ENCODE measurements at regions not wholly inside any gene's neighbourhood (a gene's known extent, or its start where the extent isn't known, plus 50 kb on each side); places are given as distances from the start of the nearest gene placed in this dataset.

DNA sequence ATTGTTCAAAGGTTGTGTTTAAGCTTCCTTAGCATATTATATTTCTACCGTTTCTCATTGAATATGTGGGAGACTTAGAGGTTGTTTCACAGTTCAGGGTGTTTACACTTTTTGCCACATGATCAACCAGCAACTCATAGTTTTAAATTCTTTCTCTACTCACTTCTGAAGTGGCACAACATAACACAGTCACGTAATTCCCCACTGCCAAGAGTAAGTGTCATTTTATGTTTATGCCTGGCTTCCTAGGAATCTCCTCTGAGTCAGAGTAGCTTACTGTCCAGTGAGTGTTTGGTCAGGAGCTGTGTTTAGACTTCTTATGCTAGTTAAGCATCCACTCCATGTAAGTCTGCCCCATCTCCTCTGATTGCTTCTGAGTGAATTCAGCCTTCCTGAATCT lies 520.8 kb upstream of the KIRREL3 start:
- no peak for TF ChIP-seq POLR2AphosphoS5 (IDR thresholded peaks at IDR 0.05; ENCODE audit: low read depth)
- TF ChIP-seq, protein P1, sequence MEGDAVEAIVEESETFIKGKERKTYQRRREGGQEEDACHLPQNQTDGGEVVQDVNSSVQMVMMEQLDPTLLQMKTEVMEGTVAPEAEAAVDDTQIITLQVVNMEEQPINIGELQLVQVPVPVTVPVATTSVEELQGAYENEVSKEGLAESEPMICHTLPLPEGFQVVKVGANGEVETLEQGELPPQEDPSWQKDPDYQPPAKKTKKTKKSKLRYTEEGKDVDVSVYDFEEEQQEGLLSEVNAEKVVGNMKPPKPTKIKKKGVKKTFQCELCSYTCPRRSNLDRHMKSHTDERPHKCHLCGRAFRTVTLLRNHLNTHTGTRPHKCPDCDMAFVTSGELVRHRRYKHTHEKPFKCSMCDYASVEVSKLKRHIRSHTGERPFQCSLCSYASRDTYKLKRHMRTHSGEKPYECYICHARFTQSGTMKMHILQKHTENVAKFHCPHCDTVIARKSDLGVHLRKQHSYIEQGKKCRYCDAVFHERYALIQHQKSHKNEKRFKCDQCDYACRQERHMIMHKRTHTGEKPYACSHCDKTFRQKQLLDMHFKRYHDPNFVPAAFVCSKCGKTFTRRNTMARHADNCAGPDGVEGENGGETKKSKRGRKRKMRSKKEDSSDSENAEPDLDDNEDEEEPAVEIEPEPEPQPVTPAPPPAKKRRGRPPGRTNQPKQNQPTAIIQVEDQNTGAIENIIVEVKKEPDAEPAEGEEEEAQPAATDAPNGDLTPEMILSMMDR (conservative IDR thresholded peaks at IDR 0.05; ENCODE audit: low read depth in 2 of 2) = no peak
- TF ChIP-seq, protein P2, sequence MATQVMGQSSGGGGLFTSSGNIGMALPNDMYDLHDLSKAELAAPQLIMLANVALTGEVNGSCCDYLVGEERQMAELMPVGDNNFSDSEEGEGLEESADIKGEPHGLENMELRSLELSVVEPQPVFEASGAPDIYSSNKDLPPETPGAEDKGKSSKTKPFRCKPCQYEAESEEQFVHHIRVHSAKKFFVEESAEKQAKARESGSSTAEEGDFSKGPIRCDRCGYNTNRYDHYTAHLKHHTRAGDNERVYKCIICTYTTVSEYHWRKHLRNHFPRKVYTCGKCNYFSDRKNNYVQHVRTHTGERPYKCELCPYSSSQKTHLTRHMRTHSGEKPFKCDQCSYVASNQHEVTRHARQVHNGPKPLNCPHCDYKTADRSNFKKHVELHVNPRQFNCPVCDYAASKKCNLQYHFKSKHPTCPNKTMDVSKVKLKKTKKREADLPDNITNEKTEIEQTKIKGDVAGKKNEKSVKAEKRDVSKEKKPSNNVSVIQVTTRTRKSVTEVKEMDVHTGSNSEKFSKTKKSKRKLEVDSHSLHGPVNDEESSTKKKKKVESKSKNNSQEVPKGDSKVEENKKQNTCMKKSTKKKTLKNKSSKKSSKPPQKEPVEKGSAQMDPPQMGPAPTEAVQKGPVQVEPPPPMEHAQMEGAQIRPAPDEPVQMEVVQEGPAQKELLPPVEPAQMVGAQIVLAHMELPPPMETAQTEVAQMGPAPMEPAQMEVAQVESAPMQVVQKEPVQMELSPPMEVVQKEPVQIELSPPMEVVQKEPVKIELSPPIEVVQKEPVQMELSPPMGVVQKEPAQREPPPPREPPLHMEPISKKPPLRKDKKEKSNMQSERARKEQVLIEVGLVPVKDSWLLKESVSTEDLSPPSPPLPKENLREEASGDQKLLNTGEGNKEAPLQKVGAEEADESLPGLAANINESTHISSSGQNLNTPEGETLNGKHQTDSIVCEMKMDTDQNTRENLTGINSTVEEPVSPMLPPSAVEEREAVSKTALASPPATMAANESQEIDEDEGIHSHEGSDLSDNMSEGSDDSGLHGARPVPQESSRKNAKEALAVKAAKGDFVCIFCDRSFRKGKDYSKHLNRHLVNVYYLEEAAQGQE (IDR thresholded peaks at IDR 0.05; ENCODE audit: unreplicated experiment) = no peak
- TF ChIP-seq CREB1 (CRISPR knock-in tag; IDR thresholded peaks at IDR 0.05; ENCODE audit: low read depth) = no peak
- TF ChIP-seq EZH2 (IDR thresholded peaks at IDR 0.05; ENCODE audit: low read depth, unreplicated experiment) = no peak
- TF ChIP-seq EZH2phosphoT487 (IDR thresholded peaks at IDR 0.05; ENCODE audit: unreplicated experiment) = no peak
- TF ChIP-seq ZNF331 (CRISPR knock-in tag; IDR thresholded peaks at IDR 0.05; ENCODE audit: low read depth) = no peak
- no peak for TF ChIP-seq ZNF114 (CRISPR knock-in tag; IDR thresholded peaks at IDR 0.05)
- TF ChIP-seq NANOG (IDR thresholded peaks at IDR 0.05; ENCODE audit: borderline replicate concordance) = no peak
- TF ChIP-seq JUNB (IDR thresholded peaks at IDR 0.05; ENCODE audit: unreplicated experiment) = no peak
- TF ChIP-seq, protein P3, sequence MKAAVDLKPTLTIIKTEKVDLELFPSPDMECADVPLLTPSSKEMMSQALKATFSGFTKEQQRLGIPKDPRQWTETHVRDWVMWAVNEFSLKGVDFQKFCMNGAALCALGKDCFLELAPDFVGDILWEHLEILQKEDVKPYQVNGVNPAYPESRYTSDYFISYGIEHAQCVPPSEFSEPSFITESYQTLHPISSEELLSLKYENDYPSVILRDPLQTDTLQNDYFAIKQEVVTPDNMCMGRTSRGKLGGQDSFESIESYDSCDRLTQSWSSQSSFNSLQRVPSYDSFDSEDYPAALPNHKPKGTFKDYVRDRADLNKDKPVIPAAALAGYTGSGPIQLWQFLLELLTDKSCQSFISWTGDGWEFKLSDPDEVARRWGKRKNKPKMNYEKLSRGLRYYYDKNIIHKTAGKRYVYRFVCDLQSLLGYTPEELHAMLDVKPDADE (IDR thresholded peaks at IDR 0.05) = no peak
- no peak for TF ChIP-seq STAT1 (IDR thresholded peaks at IDR 0.05; ENCODE audit: unreplicated experiment)

Data from GM23338 (cell line).